ENCODE measurements at regions not wholly inside any gene's neighbourhood (a gene's known extent, or its start where the extent isn't known, plus 50 kb on each side); places are given as distances from the start of the nearest gene placed in this dataset.

DNA sequence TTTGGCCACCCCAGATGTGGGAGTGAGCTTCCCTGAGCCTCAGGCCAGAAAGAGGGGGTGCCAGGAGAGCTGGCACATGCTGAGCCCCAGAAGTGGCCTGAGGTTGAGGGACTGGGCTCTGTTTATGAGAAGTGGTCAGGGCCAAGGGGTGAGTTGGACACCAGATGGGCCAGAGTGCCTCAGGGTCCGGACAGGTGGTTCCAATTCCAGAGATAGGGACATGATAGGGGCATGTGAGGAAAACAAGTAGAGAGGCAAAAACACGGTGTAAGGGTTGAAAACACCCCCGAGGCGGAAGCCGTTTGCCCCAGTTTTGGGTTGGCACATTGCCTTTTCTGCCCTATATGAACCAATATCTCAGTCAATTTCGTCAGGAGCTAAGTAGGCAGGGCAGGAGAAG lies 125.6 kb upstream of the NFIB start:
- peaks cover 12% of the 10 kb centered on the region for H3K4me1 Mint-ChIP-seq (ENCODE audit: low read depth, unreplicated experiment)
- TF ChIP-seq, protein P1, sequence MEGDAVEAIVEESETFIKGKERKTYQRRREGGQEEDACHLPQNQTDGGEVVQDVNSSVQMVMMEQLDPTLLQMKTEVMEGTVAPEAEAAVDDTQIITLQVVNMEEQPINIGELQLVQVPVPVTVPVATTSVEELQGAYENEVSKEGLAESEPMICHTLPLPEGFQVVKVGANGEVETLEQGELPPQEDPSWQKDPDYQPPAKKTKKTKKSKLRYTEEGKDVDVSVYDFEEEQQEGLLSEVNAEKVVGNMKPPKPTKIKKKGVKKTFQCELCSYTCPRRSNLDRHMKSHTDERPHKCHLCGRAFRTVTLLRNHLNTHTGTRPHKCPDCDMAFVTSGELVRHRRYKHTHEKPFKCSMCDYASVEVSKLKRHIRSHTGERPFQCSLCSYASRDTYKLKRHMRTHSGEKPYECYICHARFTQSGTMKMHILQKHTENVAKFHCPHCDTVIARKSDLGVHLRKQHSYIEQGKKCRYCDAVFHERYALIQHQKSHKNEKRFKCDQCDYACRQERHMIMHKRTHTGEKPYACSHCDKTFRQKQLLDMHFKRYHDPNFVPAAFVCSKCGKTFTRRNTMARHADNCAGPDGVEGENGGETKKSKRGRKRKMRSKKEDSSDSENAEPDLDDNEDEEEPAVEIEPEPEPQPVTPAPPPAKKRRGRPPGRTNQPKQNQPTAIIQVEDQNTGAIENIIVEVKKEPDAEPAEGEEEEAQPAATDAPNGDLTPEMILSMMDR (IDR thresholded peaks at IDR 0.05; ENCODE audit: insufficient read depth, low read depth, low read length) = no peak
- TF ChIP-seq EZH2 (IDR thresholded peaks at IDR 0.05; ENCODE audit: insufficient read depth, low read length) = no peak

DNA sequence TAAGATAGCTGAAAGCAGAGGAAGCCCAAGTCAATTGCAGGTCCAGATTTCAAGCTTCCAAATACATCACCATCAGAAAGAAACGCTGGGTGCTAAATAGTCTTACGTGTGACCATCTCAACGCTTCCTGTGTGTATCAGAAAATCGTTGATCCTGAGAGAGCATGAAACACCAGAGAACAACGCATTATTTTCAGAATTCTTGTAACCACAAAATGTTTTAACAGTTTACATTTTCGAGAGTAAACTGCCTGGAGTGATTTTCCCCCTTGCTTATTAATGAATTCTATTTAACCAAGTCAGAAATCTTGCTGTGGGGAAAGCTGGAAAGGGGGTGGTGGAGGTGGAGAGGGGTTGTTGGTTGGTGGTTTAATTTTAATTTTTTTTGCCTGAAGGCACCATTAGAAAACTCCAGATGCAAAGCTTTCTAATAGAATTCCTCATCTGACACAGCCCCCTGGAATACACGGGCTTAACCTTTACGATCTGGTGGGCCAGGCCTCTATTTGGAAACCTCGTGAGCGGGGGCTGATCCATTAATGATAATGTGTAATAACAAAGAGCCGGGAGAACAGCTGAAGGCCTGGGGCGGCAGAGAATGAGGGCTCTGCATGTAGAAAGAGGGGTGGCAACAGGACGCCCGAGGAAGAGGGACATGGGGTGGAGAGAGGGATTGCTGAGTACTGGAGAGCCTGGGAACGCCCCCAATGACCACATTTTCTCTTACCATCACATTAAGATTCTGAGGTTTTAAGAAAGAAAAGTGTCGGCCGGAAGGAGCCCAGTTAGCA lies 124.5 kb upstream of the NFIB start:
- Histone ChIP-seq H4K20me1 (ENCODE audit: insufficient read depth, low read length) (no peaks in the 10 kb centered on the region), H3K9ac (ENCODE audit: low read length) (no peak overlapping the region), H3K4me1 (ENCODE audit: insufficient read depth, low read length) (peaks cover 9% of the 10 kb centered on the region), H3K4me3 (ENCODE audit: insufficient read depth, low read depth, low read length) (no peak overlapping the region), H3K27me3 (ENCODE audit: insufficient read depth, low read length) (no peaks in the 10 kb centered on the region), H3K36me3 (ENCODE audit: insufficient read depth, low read length) (no peaks in the 10 kb centered on the region), H3K79me2 (ENCODE audit: insufficient read depth, low read length) (no peaks in the 10 kb centered on the region), H2AFZ (ENCODE audit: low read depth, low read length) (no peak overlapping the region), H3K27ac (ENCODE audit: low read depth, low read length) (no peak overlapping the region), H3K4me2 (ENCODE audit: low read length) (peak overlapping the region; percentile 38), H3K9me3 (ENCODE audit: insufficient read depth, low read depth, low read length) (no peaks in the 10 kb centered on the region)
- no peak for TF ChIP-seq EZH2 (IDR thresholded peaks at IDR 0.05; ENCODE audit: insufficient read depth, low read length)
- TF ChIP-seq, protein P1 (IDR thresholded peaks at IDR 0.05; ENCODE audit: insufficient read depth, low read depth, low read length) = no peak
- H3K9me3 Mint-ChIP-seq (ENCODE audit: unreplicated experiment) = no peaks in the 10 kb centered on the region
- no peaks in the 10 kb centered on the region for H3K36me3 Mint-ChIP-seq (ENCODE audit: low read depth, unreplicated experiment)
- no peak overlapping the region for H3K4me3 Mint-ChIP-seq (ENCODE audit: unreplicated experiment)
- H3K27me3 Mint-ChIP-seq (ENCODE audit: low read depth, unreplicated experiment) = no peaks in the 10 kb centered on the region
- H3K4me1 Mint-ChIP-seq (ENCODE audit: low read depth, unreplicated experiment) = peaks cover 21% of the 10 kb centered on the region
- H3K27ac Mint-ChIP-seq (ENCODE audit: unreplicated experiment) = peak overlapping the region; percentile 56
- FAIRE-seq (no peak), DNase-seq (ENCODE audit: low read depth) (no peak)

More for the DNA sequence above, 125.6 kb upstream of the NFIB start:
- Mint-ChIP-seq H3K36me3 (ENCODE audit: low read depth, unreplicated experiment) (no peaks in the 10 kb centered on the region), H3K4me3 (ENCODE audit: unreplicated experiment) (no peak overlapping the region), H3K9me3 (ENCODE audit: unreplicated experiment) (no peaks in the 10 kb centered on the region), H3K27ac (ENCODE audit: unreplicated experiment) (no peak overlapping the region), H3K27me3 (ENCODE audit: low read depth, unreplicated experiment) (no peaks in the 10 kb centered on the region)
- Histone ChIP-seq H3K4me3 (ENCODE audit: insufficient read depth, low read depth, low read length) (no peak overlapping the region), H3K4me2 (ENCODE audit: low read length) (no peak overlapping the region), H3K9me3 (ENCODE audit: insufficient read depth, low read depth, low read length) (no peaks in the 10 kb centered on the region), H4K20me1 (ENCODE audit: insufficient read depth, low read length) (no peaks in the 10 kb centered on the region), H3K4me1 (ENCODE audit: insufficient read depth, low read length) (peaks cover 6% of the 10 kb centered on the region), H3K9ac (ENCODE audit: low read length) (no peak overlapping the region), H3K79me2 (ENCODE audit: insufficient read depth, low read length) (no peaks in the 10 kb centered on the region), H2AFZ (ENCODE audit: low read depth, low read length) (no peak overlapping the region), H3K27me3 (ENCODE audit: insufficient read depth, low read length) (no peaks in the 10 kb centered on the region), H3K36me3 (ENCODE audit: insufficient read depth, low read length) (no peaks in the 10 kb centered on the region), H3K27ac (ENCODE audit: low read depth, low read length) (no peak overlapping the region)
- DNase-seq (ENCODE audit: low read depth) (no peak), FAIRE-seq (no peak)
